COLO668 (cell line): ENCODE measurements at regions not wholly inside any gene's neighbourhood (a gene's known extent, or its start where the extent isn't known, plus 50 kb on each side); places are given as distances from the start of the nearest gene placed in this dataset.

Source experiments
- DNase-seq: peaks from one replicate; lab custom pipeline; 2025; ENCODE audit not compliant: unreplicated experiment; lab: John Stamatoyannopoulos, UW

DNA sequence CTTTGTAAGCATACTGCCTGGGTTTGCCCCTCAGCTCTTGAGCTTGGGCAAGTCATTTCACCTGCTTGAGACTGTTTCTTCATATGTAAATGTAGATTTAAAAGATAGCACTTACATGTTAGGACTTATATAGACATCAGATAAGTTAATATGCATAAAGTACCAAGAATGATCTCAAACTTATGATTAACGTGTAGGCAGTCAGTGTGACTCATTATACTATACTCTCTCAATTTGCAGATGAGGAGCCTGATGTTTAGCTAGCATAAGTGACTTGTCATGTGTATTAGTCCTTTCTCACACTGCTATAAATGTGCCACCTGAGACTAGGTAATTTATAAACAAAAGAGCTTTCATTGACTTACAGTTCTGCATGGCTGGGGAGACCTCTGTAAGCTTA, 690.5 kb downstream of the KCNJ2 start:
- no peak for DNase-seq

DNA sequence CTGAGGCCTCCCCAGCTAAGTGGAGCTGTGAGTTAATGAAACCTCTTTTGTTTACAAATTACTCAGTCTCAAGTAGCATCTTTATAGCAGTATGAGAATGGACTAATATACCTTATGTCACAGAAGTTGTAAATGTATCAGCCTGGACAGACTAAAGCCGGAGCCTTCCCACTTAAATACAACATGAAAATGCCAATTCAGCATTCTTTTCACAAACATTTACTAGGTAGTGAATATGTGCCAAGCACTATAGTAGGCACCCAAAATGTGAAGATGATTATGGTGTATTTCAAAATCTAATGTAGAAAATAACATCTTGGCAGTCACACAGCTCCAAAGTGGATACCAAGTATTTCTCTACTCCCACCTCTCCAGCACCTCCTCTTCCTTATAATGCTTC, 693.0 kb downstream of the KCNJ2 start:
- no peak for DNase-seq

DNA sequence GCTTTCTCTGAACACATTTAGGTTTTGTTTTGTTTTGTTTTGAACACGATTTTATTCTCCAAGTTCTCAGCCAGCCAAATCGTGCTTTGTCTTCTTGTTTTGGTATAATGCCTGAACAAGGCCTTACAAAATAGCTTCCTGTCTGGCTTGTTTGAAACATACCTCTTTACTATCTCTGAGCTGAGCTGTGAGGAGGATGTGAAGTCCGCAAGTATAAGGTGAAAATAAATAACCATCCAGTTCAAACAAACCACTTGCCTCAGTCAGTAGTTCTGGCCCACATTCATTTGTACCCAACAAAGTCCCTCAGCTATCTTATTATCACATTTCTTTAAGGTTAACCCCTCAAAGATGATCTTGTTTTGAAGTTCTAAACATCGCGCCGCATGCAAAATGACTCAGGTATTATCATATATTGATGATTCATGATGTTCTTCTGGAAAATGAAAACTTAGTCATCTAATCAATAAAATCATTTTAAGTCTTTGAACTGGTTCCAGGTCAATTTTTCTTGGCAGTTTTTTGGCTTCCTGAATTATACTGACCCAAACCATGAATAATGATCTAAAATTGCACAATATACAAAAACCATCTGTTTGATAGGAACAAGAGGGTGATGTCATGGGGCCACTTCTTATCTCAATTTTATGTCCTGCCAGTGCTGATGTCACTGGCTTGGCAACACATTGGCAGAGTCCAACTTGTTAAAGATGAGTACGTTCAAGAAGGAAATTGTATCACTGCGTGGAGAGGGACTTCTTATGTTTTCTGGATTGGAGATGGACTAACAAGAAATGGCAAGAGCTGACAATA, 694.3 kb downstream of the KCNJ2 start:
- no peak for DNase-seq

DNA sequence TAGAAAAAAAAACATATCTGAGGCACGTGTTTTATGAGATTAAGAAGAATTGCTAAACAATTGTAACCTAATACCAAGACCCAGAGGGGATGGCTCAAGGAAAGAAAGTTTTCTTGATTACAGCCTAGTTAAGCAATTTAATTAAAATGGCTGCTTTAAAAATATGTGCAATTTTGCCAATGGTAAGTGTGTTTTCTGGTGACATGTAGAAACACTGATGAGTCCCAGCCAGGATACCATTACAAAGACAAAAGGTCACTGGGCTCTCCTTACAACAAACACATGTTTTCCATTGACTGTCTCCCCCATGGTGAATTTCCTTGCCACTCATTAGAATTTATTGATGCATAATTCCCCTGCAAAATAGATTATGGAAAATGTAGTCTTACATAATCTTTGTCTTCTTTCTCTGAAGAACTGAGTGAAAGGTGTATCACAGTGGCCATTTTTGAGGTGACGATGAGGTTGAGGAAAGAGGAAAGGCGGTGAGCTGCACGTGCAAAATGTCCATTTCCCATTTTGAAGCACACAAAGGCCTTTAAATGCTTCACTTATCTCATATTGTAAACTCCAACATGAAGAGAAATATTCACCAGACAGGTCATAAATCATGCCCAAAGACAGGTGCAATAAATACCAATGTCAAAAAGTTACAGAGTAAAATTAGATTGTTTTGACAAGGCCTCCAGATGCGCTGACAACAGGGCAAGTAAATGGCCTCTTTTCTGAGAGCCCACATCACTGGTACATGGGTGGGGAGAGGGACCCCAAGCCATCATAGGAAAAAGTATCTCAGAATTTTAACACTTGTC, 696.9 kb downstream of the KCNJ2 start:
- DNase-seq, result no peak

DNA sequence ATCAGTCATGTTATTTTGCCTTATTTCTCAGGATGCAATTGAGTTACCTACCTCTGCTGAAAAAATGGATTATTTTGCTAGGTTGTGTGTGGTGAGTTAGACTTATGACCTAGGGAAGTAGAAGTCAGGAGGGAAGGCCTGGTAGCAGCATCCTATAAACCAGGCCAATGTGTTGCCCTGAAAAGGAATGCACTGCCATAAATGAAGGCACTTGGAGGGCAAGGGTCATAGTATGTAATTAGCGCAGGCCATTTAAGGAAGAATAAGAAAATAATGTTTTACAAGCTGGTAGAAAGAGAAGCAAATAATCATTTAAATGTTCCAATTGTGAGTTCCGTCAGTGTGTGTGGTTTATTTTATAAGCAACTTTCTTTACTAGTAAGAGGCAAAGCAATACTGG, 698.8 kb downstream of the KCNJ2 start:
- no peak for DNase-seq

DNA sequence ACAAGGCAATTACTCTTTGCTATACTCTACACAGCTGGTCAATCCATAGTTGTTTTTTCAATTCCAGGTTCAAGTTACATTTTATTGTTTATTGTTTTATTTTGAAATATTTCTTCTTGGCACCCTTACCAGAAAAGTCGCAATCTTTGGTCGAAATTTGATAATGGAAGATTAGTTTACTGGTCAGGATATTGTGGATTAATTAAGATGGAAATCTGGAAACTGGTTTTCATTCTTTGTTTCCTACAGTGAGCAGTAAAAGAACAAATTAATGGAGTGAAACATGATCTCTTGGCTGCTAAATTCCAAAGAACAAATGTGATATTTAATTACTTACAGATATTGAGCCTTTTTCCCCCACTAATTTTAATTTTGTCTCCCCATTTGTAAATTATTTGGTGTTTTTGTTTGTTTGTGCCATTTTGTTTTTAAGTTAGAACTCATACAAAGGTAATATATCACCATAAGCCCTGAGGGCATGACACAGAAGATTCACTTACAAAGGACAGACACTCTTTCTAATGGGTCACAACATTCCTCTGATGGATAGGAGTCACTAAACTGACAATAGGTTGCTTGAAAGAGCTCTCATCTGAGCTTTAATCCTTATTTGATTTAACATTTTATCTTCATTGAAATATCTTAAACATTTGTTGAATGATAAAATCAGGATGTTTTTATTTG, 700.2 kb downstream of the KCNJ2 start:
- no peak for DNase-seq

DNA sequence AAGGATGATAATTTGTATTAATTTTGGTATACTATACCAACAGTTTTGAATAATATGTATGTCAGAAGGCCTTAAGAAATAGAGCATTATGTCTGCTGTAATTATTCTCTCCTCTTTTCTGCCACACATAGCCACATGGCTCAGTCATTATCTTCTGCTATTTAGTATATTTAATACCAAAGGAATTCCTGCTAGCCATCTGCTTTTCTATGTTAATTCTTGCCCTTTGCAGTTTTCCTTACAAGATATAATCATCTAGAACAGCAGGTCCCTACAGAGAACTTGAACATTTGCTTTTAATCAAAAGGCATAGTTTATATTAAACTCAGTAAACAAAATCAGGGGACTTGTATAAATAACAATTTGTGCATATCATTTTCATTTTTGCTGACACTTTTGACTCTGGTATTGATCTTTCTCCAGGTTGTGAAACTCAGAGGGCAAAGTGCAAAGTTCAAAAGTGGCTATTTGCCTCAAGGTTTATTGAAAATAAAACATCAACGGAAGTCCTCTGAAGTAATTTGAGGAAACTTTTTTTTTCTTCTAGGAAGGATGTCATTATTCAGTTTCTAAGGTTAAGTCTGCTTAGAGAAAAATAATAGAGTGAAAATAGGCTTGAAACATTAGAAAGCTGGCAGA, 702.0 kb downstream of the KCNJ2 start:
- DNase-seq, result no peak

DNA sequence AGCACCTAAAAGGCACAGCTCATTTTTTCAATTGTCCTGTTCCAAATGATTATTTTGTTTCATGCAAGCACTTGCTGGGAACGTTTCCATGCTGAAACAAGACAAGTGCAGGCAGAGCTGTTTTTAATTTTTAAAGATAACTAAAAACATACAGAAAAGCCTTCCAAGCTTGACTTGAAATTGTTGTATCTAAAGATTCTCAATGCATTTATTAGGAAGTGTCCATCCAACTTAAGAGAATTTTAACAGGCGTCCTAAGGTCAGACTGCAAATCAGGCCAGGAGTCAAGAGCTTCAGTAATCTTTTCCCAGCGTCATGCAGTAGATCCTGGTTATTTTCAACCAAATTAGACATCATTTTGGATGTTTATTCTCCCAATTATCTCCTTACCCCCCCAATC, 702.8 kb downstream of the KCNJ2 start:
- DNase-seq, result no peak

DNA sequence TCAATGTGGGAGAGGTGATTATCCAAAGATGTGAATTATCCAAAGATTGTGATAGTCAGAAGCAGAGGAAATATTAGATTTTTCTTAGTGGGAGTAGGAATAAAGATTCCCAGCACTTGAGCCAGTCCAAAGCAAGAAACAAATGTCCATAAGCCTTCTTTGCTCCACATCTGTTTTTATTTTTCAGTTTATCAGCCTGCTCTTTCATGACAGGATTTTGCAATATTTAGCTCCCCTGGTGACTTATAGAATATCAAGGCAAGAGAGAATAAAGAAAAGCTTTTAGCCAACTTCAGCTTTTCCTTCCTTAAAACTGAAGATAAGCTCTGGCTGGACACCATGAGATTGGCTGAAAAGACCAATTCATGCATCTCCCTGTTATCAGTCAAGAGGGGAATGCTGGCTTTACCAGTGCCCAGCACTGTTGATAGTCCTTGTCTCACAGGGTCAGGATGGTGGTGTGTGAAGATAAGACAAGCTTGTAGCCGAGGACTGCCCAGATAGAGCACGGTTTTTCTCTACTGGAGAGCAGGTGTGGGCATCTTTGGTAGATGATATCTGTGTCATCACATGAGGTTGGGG, 706.5 kb downstream of the KCNJ2 start:
- DNase-seq, result no peak

DNA sequence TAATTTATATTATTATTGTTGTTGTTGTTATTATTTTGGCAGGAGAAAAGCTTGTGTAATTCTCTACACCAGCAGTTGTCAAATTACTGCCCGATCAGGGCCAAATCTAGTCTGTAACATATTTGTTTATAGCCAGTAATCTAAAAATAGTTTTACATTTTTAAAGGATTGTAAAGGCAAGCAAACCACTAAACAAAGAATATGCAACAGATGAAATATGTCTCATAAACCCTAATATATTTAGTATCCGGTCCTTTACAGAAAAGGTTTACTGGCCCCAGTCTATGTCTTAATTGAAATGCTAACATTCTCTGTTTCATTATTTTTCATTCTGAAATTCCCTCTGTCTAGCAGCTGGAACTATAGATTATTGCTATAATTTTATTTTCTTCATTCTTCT, 709.5 kb downstream of the KCNJ2 start:
- no peak for DNase-seq

DNA sequence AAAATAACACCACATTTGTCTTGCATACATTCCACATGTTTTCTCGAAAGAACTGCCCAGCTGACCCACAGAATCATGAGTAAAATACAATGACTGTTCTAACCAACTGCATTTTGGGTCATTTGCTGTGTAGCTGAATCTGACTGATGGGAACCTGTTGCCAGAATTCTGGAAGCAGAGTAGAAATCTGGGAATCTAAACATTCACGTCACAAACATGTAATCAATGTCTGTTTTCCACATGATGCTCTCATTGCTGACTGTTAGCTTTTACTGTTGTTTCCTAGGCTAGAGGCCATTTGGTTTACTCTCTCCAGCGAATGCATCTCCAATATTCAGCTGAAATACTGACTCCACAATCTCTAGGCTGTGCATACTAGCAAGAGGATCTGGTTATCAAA, 710.1 kb downstream of the KCNJ2 start:
- DNase-seq, result no peak

DNA sequence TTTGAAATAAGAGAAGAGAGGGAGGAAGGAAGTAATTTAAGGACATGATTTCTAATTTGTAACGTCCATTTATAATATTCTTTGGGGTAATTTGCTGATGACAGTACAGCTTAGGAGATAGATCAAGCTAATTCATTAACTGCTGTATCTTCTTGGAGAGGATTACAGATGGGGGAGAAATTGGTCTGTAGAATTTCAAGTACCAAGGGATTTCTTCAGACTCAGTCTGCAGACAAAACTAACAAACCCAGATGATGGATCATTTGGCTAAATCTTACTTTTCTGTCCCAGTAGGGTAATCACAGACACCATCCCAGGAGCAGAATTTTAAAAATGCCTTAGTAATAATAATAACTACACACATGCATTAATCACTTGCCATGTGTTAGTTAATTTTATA, 711.8 kb downstream of the KCNJ2 start:
- no peak for DNase-seq

DNA sequence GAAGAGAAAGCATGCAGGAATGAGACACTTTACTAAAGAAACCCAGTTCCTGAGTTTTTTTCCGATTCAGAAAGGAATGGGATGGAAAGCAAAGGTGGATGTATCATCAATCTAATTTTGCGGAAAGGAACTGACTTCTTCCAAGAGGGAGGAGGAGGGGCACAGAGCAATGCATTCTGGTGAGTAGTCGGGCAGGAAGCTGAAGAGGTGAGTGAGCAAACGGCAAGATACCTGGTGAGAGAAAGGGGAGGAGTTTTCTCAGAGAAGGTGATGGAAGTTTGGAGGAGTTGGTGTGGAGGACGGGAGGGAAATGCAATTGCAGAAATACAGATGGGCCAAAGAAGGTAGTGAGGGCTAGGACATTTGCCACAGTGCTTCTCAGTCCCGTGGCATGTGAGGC, 713.2 kb downstream of the KCNJ2 start:
- DNase-seq, result no peak

DNA sequence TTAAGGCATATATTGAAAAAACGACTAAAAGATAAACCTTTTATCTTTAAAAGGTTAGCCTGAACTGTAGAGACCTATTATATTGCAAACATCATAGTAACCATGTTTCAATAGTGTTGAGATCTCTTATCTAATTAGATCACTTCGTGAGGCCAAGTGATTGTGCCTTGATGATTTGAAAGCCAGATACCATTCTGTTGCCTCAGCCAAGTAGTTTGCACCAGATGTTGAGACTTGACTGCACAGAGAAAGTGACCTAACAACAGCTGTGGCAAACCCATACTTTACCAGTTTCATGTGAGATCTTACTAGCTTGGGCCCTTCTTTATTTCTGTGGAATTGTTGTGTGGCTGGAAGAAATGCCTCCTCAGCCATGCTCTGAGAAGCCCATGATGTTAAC, 717.3 kb downstream of the KCNJ2 start:
- no peak for DNase-seq

DNA sequence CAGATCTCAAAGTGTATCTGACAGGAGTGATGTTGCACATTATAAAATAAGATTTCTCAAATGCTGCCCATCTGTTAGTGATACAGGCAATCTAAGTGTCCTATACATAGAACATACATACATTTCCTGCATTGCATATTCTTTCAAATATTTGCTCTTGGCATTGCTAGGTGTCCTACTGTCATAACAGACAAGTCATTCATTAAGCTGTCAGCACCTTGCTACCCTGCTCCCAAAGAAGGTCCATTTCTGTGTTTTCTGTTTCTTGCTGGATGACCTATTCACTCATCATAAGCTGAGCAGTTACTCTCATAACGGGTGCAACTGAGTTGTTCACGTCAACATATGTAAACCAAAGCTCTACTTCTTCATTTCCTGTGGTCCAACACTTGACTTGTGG, 719.0 kb downstream of the KCNJ2 start:
- no peak for DNase-seq

DNA sequence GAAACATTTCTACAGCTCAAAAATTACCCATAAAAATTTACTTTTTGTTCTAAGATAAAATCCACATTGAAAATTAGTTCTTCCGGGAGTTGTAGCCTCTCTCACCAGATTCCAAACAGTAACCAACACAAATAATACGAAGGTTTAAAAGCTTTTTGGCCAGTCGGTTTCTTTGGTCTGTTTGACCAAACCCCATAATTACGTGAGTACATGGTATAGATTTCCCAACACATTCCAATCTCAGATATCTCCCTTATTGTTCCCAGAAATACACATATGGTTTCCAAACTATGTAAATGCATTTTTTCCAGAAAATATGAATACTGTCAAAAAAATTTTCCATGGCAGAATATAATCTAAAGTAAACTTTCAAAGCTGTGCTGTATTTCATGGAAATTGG, 722.0 kb downstream of the KCNJ2 start:
- no peak for DNase-seq

DNA sequence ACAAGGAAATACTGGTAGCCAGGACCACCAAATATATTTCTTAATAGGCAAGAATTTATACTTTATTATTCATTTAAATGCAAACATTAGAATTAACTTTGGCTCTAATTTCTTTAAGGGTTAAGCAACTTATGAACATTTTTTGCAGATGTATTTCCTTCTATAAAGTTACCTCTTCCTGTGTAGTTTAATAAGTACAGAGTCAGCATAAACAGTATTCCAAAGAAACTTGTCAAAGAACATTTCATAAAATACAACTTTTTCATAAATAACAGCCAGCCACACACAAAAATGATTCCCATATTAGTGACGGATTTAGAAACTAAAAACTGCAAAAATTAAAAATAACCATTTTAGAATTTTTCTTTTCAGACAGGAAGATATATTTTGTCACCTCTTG, 723.2 kb downstream of the KCNJ2 start:
- no peak for DNase-seq

DNA sequence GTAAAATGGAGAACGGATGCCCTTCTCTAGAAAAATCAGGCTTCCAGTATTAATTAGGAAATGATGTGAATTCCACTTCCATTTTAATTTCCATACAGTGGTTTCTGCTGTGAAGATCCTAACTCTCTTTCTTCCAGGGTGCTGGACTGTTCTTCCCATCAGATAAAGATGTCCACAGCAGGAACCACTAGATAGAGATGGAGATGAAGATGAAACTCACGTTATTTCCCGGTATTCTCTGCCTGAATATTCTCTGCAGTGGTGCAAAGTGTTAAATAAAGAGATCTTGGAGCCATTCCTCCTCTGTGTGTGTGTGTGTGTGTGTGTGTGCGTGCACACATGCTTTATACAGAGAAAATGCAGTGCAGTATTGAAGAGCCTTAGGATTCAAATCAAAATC, 727.5 kb downstream of the KCNJ2 start:
- DNase-seq, result no peak

DNA sequence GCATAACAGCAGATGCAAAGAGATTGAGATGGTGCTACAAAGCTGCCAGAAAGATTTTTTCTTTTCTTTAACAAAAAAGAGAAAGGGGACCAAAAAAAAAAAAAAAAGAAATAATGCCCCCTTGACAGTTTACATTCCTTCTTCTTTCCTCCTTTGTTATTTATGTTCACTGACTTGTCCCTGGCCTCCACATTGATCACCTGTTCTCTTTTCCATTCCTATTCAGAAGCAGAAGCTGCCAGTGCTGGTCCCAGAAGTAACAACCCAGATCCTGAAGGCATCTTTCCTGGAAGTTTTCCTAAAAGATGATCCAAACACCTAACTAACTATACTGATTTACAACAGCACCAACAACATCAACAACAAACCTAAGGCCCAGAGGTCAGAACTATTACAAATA, 728.1 kb downstream of the KCNJ2 start:
- DNase-seq, result no peak

DNA sequence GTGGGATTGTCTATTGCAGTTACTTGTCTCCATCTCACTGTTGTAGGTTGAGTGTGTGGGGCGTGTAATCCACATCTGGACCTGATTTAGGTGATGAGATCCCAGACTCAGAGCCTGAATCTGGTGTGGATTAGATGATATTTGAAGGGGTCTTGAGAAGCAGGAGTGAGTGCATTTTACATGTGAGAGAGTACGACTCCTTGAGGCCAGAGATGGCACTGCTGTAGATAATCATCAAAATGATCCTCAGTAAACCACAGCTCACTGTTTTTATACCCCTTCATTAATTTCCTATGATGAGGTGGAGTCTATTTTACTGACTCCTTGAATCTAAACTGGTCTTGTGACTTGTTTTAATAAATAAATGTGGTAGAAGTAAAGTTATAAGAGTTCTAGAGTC, 732.5 kb downstream of the KCNJ2 start:
- no peak for DNase-seq

DNA sequence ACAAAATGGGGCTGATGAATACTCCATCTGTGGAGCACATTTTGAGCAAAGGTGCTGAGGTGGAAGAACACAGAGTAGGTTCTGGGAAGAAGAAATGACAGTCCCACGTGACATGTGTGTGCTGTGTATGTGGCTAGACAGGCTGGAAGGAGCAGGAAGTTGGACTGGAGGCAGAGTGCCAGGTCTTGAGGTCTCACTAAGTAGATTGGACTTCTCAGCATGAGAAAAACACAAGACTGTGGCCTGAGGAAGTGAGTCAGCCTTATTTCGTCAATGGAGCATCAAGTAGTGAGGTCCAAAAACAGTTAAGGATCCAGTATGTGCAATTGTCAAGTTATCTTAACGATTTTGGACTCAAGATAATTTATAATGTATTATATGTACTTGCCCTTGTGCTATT, 736.5 kb downstream of the KCNJ2 start:
- no peak for DNase-seq
